GM12872 (cell line): ENCODE measurements at regions not wholly inside any gene's neighbourhood (a gene's known extent, or its start where the extent isn't known, plus 50 kb on each side); places are given as distances from the start of the nearest gene placed in this dataset.

ENCODE experiments used
- CTCF ChIP-seq: IDR thresholded peaks from 3 replicates; pipeline ENCODE4 v1.5.1; 2011; ENCODE audit warnings: low read depth, mild to moderate bottlenecking, low read length, moderate library complexity; ENCODE audit not compliant: insufficient read depth

DNA sequence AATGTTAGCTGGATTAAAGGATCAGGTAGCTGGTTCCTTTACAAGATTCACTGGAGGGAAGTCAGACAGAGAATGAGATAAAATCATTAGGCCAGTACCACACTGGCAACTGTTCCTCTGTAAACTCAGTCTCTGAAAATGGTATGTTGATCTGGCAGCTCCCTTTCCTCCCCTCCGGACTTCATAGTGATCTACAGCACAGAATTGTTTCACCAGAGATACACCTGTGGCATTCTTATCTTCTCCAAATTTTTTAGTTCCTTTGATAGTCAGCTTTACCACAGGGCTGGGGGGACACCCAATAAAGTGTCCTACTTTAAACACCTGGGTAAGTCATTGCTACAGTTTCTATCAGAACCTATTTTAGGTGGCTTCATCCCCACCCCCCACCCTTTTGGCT, 304.3 kb upstream of the KCNH8 start:
- TF ChIP-seq CTCF, result no peak

DNA sequence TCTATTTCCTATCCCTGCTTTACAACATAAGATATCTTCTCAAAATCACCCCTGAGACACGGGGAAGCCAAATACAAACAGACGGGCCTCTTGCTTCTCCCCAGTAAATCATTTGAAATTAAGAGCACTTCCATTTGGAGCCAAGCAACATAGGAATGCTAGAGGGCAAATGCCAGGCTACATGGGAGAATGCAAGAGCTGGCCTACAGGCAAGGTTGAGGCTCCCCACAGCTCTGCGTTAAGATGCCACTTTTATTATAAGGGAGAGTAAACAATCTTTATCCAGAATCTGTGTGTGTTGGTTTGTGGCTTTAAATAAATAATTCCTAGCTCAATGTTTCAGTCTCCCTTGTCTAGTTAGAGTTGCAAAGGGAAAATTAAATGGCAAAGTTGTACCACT, 305.1 kb upstream of the KCNH8 start:
- no peak for TF ChIP-seq CTCF

DNA sequence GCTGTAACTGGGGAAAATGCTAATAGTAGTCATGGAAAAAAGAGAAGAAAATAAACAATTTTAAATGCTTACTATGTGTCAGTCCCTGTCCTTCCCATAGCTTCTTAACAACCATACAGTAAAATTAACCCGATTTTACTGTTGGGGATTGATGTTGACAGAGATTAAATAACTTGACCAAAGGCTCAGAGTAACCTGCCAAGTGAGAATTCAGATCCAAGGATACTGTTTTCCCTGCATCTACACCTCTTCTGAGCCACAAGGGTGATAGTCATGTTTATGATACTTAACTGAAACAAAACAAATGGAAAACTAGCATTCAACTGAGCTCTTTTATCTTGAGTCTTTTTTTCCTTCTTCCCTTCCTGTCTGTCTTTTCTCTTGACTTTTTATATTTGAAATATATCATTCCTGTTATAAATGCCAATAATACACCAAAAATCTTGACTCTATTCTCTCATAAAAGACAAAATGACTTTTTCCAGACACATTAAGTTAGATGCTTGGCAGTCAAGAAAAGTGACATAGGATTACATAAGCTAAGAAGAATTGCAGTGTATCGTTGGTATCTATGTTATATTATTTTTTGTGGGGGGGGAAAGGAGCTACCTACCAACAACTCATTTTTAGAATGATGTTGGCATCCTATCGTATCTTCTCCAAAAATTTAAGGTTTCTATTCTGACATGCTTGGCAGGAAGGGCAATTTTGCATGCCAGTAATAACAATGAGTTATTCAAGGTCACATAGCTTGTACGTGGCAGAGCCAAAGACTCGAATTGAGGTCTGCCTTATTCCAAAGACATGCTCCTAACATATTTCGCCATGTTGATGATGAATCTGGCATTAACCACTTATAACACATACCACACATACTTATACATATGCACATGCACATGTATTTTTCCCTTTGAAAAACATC, 306.6 kb upstream of the KCNH8 start:
- TF ChIP-seq CTCF, result no peak

GRCh38 chr3:18840535-18841137, 307.7 kb upstream of the KCNH8 start:
- TF ChIP-seq CTCF, result no peak

DNA sequence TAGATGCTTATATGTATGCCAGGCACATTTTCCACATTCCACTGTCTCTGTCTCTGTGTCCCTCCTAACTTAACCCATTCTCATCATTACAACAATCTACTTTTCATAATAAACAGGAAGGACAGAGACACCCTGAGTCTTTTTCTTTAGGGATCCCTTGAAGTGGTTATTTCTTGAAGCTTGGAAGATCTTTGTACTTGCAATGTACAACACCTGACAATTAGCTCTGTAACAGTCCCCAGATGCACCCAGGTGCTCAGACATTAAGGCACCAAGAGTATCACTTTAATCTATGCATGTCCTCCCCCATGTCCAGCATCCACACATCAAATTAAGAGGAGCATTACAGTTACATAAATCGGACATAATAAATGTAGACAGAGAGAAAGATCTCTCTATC, 309.6 kb upstream of the KCNH8 start:
- TF ChIP-seq CTCF, result no peak

- no peak for TF ChIP-seq CTCF
Measured at GRCh38 chr3:18837137-18837755, 311.1 kb upstream of the KCNH8 start.

- TF ChIP-seq CTCF, result no peak
Measured at GRCh38 chr3:18835021-18835420, 313.3 kb upstream of the KCNH8 start.
